ENCODE measurements at regions not wholly inside any gene's neighbourhood (a gene's known extent, or its start where the extent isn't known, plus 50 kb on each side); places are given as distances from the start of the nearest gene placed in this dataset.
"Not testable (repeated sequence)": the region's sequence is repeated elsewhere in the genome, so short reads cannot be mapped to it uniquely, and the experiment has no call there.

GRCh38 chr6:21781128-21781527 lies 187.6 kb downstream of the SOX4 start:
- no peaks in the 10 kb centered on the region for H3K27me3 ChIP-seq
- H3K27ac ChIP-seq: no peak overlapping the region
- no peak overlapping the region for H3K9ac ChIP-seq
- H3K36me3 ChIP-seq: no peaks in the 10 kb centered on the region
- H4K20me1 ChIP-seq: no peaks in the 10 kb centered on the region
- no peak for TF ChIP-seq Cebpa-rat (IDR thresholded peaks at IDR 0.05)
- H3K4me2 ChIP-seq: no peak overlapping the region
- H3K9me3 ChIP-seq: no peaks in the 10 kb centered on the region
- H3K4me1 ChIP-seq: no peaks in the 10 kb centered on the region
- H3K4me3 ChIP-seq: no peak overlapping the region

- Histone ChIP-seq H3K9ac (no peak overlapping the region), H3K27ac (no peak overlapping the region), H3K4me2 (no peak overlapping the region), H3K36me3 (no peaks in the 10 kb centered on the region), H3K4me3 (no peak overlapping the region), H3K4me1 (no peaks in the 10 kb centered on the region), H3K27me3 (no peaks in the 10 kb centered on the region), H3K9me3 (0 out of 2 replicates have a peak, but pooled peaks cover 6% of the 10 kb centered on the region), H4K20me1 (no peaks in the 10 kb centered on the region)
- TF ChIP-seq Cebpa-rat (IDR thresholded peaks at IDR 0.05): no peak
These were observed 191.6 kb downstream of the SOX4 start for GRCh38 chr6:21785164-21785563.

- Histone ChIP-seq H3K4me1 (no peaks in the 10 kb centered on the region), H3K27me3 (no peaks in the 10 kb centered on the region), H3K4me3 (no peak overlapping the region), H3K36me3 (no peaks in the 10 kb centered on the region), H3K27ac (no peak overlapping the region), H3K9ac (no peak overlapping the region), H4K20me1 (no peaks in the 10 kb centered on the region), H3K4me2 (no peak overlapping the region), H3K9me3 (0 out of 2 replicates have a peak, but pooled peaks cover 6% of the 10 kb centered on the region)
- no peak for TF ChIP-seq Cebpa-rat (IDR thresholded peaks at IDR 0.05)
These were observed 197.5 kb downstream of the SOX4 start for GRCh38 chr6:21791056-21791455.

GRCh38 chr6:21791581-21791980 lies 198.0 kb downstream of the SOX4 start:
- Histone ChIP-seq H3K36me3 (no peaks in the 10 kb centered on the region), H3K9me3 (0 out of 2 replicates have a peak, but pooled peaks cover 6% of the 10 kb centered on the region), H3K4me3 (no peak overlapping the region), H3K9ac (no peak overlapping the region), H3K27ac (no peak overlapping the region), H3K4me2 (no peak overlapping the region), H3K4me1 (no peaks in the 10 kb centered on the region), H4K20me1 (no peaks in the 10 kb centered on the region), H3K27me3 (no peaks in the 10 kb centered on the region)
- no peak for TF ChIP-seq Cebpa-rat (IDR thresholded peaks at IDR 0.05)

GRCh38 chr6:21792177-21792576 lies 198.6 kb downstream of the SOX4 start:
- H3K4me1 ChIP-seq: no peaks in the 10 kb centered on the region
- H3K9me3 ChIP-seq: peaks cover 10% of the 10 kb centered on the region; the same call in 1 of the 2 replicates
- H3K27ac ChIP-seq: no peak overlapping the region
- no peak for TF ChIP-seq Cebpa-rat (IDR thresholded peaks at IDR 0.05)
- H4K20me1 ChIP-seq: no peaks in the 10 kb centered on the region
- no peak overlapping the region for H3K9ac ChIP-seq
- no peak overlapping the region for H3K4me2 ChIP-seq
- no peaks in the 10 kb centered on the region for H3K27me3 ChIP-seq
- H3K36me3 ChIP-seq: no peaks in the 10 kb centered on the region
- H3K4me3 ChIP-seq: no peak overlapping the region

- H3K36me3 ChIP-seq, H3K4me3 ChIP-seq, H3K27me3 ChIP-seq, H3K9ac ChIP-seq, H4K20me1 ChIP-seq, H3K4me2 ChIP-seq, H3K4me1 ChIP-seq, H3K27ac ChIP-seq: not testable (repeated sequence)
- peaks cover 14% of the 10 kb centered on the region for H3K9me3 ChIP-seq
These were observed 203.4 kb downstream of the SOX4 start for GRCh38 chr6:21796979-21797378.

GRCh38 chr6:21798468-21798867 lies 204.9 kb downstream of the SOX4 start:
- no peak overlapping the region for H3K4me2 ChIP-seq
- no peak overlapping the region for H3K27ac ChIP-seq
- no peak overlapping the region for H3K4me3 ChIP-seq
- no peaks in the 10 kb centered on the region for H3K36me3 ChIP-seq
- H3K9me3 ChIP-seq: peaks cover 14% of the 10 kb centered on the region
- H3K4me1 ChIP-seq: no peaks in the 10 kb centered on the region
- no peaks in the 10 kb centered on the region for H4K20me1 ChIP-seq
- H3K9ac ChIP-seq: no peak overlapping the region
- TF ChIP-seq Cebpa-rat (IDR thresholded peaks at IDR 0.05): no peak
- no peaks in the 10 kb centered on the region for H3K27me3 ChIP-seq

- Histone ChIP-seq H3K9me3 (peaks cover 14% of the 10 kb centered on the region), H3K4me1 (no peaks in the 10 kb centered on the region), H3K4me3 (no peak overlapping the region), H3K9ac (no peak overlapping the region), H3K36me3 (no peaks in the 10 kb centered on the region), H3K27me3 (no peaks in the 10 kb centered on the region), H3K27ac (no peak overlapping the region), H3K4me2 (no peak overlapping the region), H4K20me1 (no peaks in the 10 kb centered on the region)
- no peak for TF ChIP-seq Cebpa-rat (IDR thresholded peaks at IDR 0.05)
These were observed 206.8 kb downstream of the SOX4 start for GRCh38 chr6:21800330-21800729.

GRCh38 chr6:21800948-21801438 lies 207.4 kb downstream of the SOX4 start:
- H3K4me3 ChIP-seq: no peak overlapping the region
- no peaks in the 10 kb centered on the region for H3K36me3 ChIP-seq
- no peaks in the 10 kb centered on the region for H4K20me1 ChIP-seq
- no peak overlapping the region for H3K27ac ChIP-seq
- H3K9me3 ChIP-seq: peaks cover 14% of the 10 kb centered on the region
- no peak overlapping the region for H3K4me2 ChIP-seq
- no peaks in the 10 kb centered on the region for H3K27me3 ChIP-seq
- H3K4me1 ChIP-seq: no peaks in the 10 kb centered on the region
- H3K9ac ChIP-seq: no peak overlapping the region
- TF ChIP-seq Cebpa-rat (IDR thresholded peaks at IDR 0.05): no peak

- no peak overlapping the region for H3K4me2 ChIP-seq
- no peaks in the 10 kb centered on the region for H3K27me3 ChIP-seq
- no peak overlapping the region for H3K27ac ChIP-seq
These were observed 208.1 kb downstream of the SOX4 start for GRCh38 chr6:21801446-21802174.

More at GRCh38 chr6:21801446-21802174, 208.1 kb downstream of the SOX4 start:
- H3K4me1 ChIP-seq: no peaks in the 10 kb centered on the region
- no peaks in the 10 kb centered on the region for H3K36me3 ChIP-seq
- no peak overlapping the region for H3K9ac ChIP-seq
- H4K20me1 ChIP-seq: no peaks in the 10 kb centered on the region
- peaks cover 14% of the 10 kb centered on the region for H3K9me3 ChIP-seq
- TF ChIP-seq Cebpa-rat (IDR thresholded peaks at IDR 0.05): no peak
- H3K4me3 ChIP-seq: no peak overlapping the region

All from BLaER1 (cell line).